HL-60 (cell line): ENCODE measurements at regions not wholly inside any gene's neighbourhood (a gene's known extent, or its start where the extent isn't known, plus 50 kb on each side); places are given as distances from the start of the nearest gene placed in this dataset.

ENCODE experiments used
- CTCF ChIP-seq: IDR thresholded peaks from one replicate; pipeline ENCODE4 v1.5.1; 2011; ENCODE audit warnings: low read length, control low read depth, inconsistent platforms; ENCODE audit not compliant: insufficient read depth
- POLR2AphosphoS5 ChIP-seq: IDR thresholded peaks from 2 replicates; pipeline ENCODE4 v1.6.1; 2012; ENCODE audit warnings: low read depth
- REST ChIP-seq: IDR thresholded peaks from 2 replicates; pipeline ENCODE4 v1.6.1; 2012; ENCODE audit warnings: low read depth; ENCODE audit not compliant: insufficient replicate concordance

DNA sequence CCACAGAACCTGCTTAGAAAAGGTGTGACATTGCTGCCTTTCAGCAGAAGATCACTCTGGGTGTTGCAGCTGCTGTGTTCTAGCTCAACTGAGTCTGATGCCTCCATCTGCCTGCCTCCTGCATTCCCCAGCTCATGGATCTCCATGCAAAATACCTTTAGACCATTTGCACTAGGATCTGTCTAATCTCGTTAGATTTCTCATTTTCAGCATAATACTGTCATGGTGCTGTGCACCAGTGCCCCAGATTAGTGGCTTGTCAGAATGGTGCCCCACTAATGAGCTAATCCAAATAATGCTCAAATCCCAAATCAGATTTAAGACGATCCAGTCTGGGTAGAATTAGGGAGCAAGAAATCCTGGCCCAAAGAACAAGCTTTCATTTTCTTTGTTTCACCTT is 284.4 kb upstream of the PARD3B start:
- no peak for TF ChIP-seq CTCF
- TF ChIP-seq REST, result no peak
- no peak for TF ChIP-seq POLR2AphosphoS5
